GM19035 (cell line): ENCODE measurements at regions not wholly inside any gene's neighbourhood (a gene's known extent, or its start where the extent isn't known, plus 50 kb on each side); places are given as distances from the start of the nearest gene placed in this dataset.
"Not testable (repeated sequence)": the region's sequence is repeated elsewhere in the genome, so short reads cannot be mapped to it uniquely, and the experiment has no call there.

Experiments used
- ATAC-seq: cut with Tn5 transposase; IDR thresholded peaks from one replicate; pipeline ENCODE4 v1.9.1; 2021; ENCODE audit not compliant: unreplicated experiment

- ATAC-seq: no peak
Observed at GRCh38 chr4:81606801-81607501, 135.2 kb upstream of the RASGEF1B start.

GRCh38 chr4:81606166-81606565, 134.5 kb upstream of the RASGEF1B start:
- no peak for ATAC-seq

- ATAC-seq: no peak
Observed at GRCh38 chr4:81605271-81605670, 133.6 kb upstream of the RASGEF1B start.

GRCh38 chr4:81604683-81605218, 133.0 kb upstream of the RASGEF1B start:
- no peak for ATAC-seq

GRCh38 chr4:81602854-81603253, 131.1 kb upstream of the RASGEF1B start:
- ATAC-seq: no peak

GRCh38 chr4:81601358-81601694, 129.6 kb upstream of the RASGEF1B start:
- no peak for ATAC-seq

GRCh38 chr4:81600520-81601357, 129.0 kb upstream of the RASGEF1B start:
- ATAC-seq: no peak

GRCh38 chr4:81599742-81600380, 128.2 kb upstream of the RASGEF1B start:
- no peak for ATAC-seq

GRCh38 chr4:81595798-81596610, 124.3 kb upstream of the RASGEF1B start:
- ATAC-seq: no peak

- ATAC-seq: no peak
Observed at GRCh38 chr4:81595287-81595686, 123.6 kb upstream of the RASGEF1B start.

- no peak for ATAC-seq
Observed at GRCh38 chr4:81594490-81595159, 122.9 kb upstream of the RASGEF1B start.

GRCh38 chr4:81592701-81593100, 121.0 kb upstream of the RASGEF1B start:
- ATAC-seq: no peak

GRCh38 chr4:81590596-81590995, 118.9 kb upstream of the RASGEF1B start:
- ATAC-seq: no peak

GRCh38 chr4:81589262-81589661, 117.6 kb upstream of the RASGEF1B start:
- ATAC-seq: no peak

GRCh38 chr4:81586706-81587105, 115.0 kb upstream of the RASGEF1B start:
- ATAC-seq: no peak

- not testable (repeated sequence) for ATAC-seq
Observed at GRCh38 chr4:81580994-81581374, 109.3 kb upstream of the RASGEF1B start.

GRCh38 chr4:81580346-81580993, 108.8 kb upstream of the RASGEF1B start:
- ATAC-seq: no peak

GRCh38 chr4:81577392-81577791, 105.7 kb upstream of the RASGEF1B start:
- ATAC-seq: no peak

GRCh38 chr4:81574991-81575390, 103.3 kb upstream of the RASGEF1B start:
- ATAC-seq: no peak

GRCh38 chr4:81573840-81574239, 102.1 kb upstream of the RASGEF1B start:
- ATAC-seq: no peak
